GM12865 (cell line): ENCODE measurements at regions not wholly inside any gene's neighbourhood (a gene's known extent, or its start where the extent isn't known, plus 50 kb on each side); places are given as distances from the start of the nearest gene placed in this dataset.

Experiments
- DNase-seq: peaks from one replicate; pipeline ENCODE4 v3.0.0; 2010; ENCODE audit warnings: low read depth
- H3K4me3 ChIP-seq: 2 replicates; pipeline ENCODE4 v1.5.1; 2011; ENCODE audit warnings: mild to moderate bottlenecking, low read depth, low read length, control low read depth
- TF ChIP-seq, protein P1 (sequence below): IDR thresholded peaks from 2 replicates; pipeline ENCODE4 v1.5.1; 2011; ENCODE audit warnings: low read length, control low read depth, low read depth, inconsistent platforms; ENCODE audit not compliant: insufficient read depth; ENCODE audit errors: missing control alignments

DNA sequence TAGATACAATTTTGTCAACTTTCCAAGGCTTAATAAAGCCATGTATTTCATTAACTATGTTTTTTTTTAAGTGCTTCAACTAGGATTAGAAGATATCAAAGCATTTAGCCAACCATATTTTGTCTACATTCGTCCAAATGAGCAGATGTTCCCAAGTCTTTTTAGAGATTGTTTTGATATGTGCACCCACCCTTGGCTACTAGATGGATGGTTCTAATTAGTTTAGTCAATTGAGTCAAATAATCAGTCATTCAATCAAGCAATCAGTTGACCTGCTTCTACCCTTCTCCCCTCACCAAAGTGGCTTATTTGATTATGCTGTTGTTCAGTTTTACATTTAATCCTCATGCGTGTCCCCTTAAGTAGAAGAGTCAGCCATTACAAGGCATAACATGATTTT, 319.5 kb upstream of the TNC start:
- TF ChIP-seq, protein P1, sequence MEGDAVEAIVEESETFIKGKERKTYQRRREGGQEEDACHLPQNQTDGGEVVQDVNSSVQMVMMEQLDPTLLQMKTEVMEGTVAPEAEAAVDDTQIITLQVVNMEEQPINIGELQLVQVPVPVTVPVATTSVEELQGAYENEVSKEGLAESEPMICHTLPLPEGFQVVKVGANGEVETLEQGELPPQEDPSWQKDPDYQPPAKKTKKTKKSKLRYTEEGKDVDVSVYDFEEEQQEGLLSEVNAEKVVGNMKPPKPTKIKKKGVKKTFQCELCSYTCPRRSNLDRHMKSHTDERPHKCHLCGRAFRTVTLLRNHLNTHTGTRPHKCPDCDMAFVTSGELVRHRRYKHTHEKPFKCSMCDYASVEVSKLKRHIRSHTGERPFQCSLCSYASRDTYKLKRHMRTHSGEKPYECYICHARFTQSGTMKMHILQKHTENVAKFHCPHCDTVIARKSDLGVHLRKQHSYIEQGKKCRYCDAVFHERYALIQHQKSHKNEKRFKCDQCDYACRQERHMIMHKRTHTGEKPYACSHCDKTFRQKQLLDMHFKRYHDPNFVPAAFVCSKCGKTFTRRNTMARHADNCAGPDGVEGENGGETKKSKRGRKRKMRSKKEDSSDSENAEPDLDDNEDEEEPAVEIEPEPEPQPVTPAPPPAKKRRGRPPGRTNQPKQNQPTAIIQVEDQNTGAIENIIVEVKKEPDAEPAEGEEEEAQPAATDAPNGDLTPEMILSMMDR: no peak
- H3K4me3 ChIP-seq: no peak overlapping the region
- DNase-seq: no peak

DNA sequence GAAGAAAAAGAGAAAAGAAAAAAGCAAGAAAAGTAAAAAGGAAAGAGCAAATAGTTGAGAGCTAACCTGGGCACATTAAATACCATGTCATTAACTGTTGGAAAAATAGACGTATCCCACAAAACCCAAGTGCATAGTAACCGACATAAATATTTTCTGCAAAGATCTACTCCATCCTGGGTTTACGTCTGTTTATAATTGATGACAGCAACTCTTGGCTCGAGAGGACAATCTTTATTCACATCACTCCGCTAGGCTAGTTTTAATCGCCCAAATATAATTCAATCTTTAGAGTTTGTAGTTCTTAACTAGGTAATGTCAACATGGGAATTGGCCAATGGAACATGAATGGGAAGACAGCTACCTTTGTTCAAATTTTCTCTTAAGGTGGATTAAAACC, 321.7 kb upstream of the TNC start:
- TF ChIP-seq, protein P1: no peak
- no peak overlapping the region for H3K4me3 ChIP-seq
- DNase-seq: no peak

DNA sequence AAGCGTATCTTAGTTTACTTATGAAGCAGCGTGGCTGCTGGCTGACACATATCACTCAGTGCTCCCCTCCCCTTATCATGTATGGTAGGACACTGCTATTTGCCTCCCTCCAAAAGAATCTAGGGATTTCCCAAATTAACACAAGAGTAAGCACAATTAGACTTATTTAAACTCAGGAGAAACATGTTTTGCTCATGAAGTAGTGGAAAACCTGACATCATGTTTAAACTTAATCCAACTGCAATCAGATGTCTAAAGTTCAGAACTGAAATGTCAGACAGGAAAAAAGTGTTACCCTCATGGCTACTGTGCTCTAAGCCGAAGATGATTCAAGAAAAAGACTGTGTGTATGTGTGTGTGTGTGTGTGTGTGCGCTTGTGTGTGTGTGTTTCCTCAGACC, 324.1 kb upstream of the TNC start:
- H3K4me3 ChIP-seq: no peak overlapping the region
- TF ChIP-seq, protein P1: no peak
- DNase-seq: no peak

DNA sequence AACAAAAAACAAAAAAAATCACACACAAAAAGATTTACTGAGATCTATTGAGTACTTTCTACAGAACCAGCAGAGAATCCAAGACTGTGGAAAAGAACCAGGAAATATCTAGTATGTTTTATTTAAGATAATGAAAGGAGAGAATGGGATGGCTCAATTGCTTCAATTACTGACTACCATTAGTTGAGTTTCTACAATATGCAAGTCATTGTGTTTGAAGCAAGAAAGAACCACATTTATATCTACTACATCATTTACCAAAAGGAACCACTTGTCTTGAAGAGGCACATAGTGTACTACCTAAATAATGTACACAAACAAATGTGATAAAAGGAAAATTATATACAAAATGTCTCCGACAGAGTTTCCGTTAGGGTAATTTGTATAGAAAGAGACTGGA, 325.9 kb upstream of the TNC start:
- TF ChIP-seq, protein P1: no peak
- no peak overlapping the region for H3K4me3 ChIP-seq
- DNase-seq: no peak

DNA sequence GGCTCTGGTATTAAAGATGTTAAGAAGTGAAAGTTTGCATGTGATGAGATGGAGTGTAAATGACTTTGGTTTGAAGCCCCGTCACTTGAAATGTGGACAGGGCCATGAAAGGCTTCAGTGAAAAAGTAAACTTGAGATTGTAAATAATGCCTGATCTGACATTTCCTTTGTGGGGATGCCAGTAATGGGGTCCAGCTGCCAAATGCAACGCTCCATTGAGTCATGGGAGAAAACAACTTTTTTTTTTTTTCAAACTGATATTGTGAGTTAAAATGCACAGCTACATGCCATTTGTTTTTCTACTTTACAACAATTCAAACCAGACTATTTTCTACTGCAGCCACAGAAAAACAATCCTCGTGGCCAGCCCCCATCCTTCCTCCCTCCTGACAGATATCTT, 327.0 kb upstream of the TNC start:
- no peak overlapping the region for H3K4me3 ChIP-seq
- TF ChIP-seq, protein P1: no peak
- no peak for DNase-seq

DNA sequence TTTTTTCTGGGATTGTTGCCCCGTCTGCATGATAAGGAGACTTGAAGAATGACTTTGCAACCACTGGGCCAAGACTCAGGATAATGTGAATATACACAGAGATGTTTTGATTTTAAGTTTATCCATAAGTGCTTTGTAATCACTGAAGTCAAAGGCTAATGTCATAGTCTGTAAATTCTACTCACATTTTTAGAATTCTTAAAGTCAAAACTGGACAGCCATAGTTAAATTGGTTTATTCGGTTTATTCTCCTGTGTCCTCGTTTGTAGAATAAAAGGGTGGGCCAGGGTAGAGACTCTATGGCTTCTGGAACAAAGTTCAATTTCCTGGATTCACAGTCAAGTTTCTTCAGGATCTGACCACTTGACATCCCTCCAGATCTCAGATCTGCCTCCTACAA, 327.7 kb upstream of the TNC start:
- DNase-seq: no peak
- no peak overlapping the region for H3K4me3 ChIP-seq
- TF ChIP-seq, protein P1: no peak

DNA sequence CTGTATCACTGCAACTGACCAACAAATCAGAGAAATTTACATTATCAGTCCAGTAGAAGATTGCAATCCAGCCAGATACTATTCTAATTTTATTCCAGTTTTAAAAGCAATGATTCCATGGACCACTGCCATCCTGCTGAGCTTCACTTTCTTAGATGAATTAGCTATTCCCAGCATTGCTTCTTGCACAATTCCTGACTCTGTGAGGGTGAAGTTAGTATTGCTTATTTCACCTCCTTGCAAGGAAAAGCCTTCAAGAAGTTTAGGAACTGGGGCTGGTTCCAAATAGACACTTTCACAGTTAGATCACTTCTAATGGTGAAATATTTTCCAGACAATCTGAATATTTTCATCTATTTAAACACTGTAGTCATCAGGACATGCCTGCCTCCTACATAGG, 338.6 kb upstream of the TNC start:
- TF ChIP-seq, protein P1: no peak
- no peak for DNase-seq
- no peak overlapping the region for H3K4me3 ChIP-seq
